ENCODE measurements at regions not wholly inside any gene's neighbourhood (a gene's known extent, or its start where the extent isn't known, plus 50 kb on each side); places are given as distances from the start of the nearest gene placed in this dataset.

GRCh38 chr5:106876298-106876622 lies 794.5 kb downstream of the EFNA5 start:
- TF ChIP-seq EZH2 (IDR thresholded peaks at IDR 0.05) (no peak), POLR2AphosphoS5 (IDR thresholded peaks at IDR 0.05; ENCODE audit: borderline replicate concordance, low read depth, low read length) (no peak)

All from SK-N-MC (cell line).